HEK293 (cell line): ENCODE measurements at regions not wholly inside any gene's neighbourhood (a gene's known extent, or its start where the extent isn't known, plus 50 kb on each side); places are given as distances from the start of the nearest gene placed in this dataset.

Experiments
- CTCF ChIA-PET: fragments of 350-600 bp; formaldehyde crosslinking; extraction: SDS; loops from one replicate; lab custom pipeline; 2021; ENCODE audit warnings: antibody characterized with exemption; lab: Yijun Ruan, JAX
- POLR2A ChIA-PET: fragments of 300-600 bp; formaldehyde crosslinking; extraction: SDS; loops from one replicate; lab custom pipeline; 2020; ENCODE audit warnings: antibody characterized with exemption, inconsistent platforms; lab: Yijun Ruan, JAX
- H3K27ac ChIP-seq: fragments of 200-500 bp; sonication (Bioruptor generic); 2 replicates; pipeline ENCODE4 v1.5.1; 2014; ENCODE audit warnings: low read depth, low read length, control low read depth, inconsistent platforms; ENCODE audit errors: extremely low read depth
- H3K36me3 ChIP-seq, 2 experiments: fragments of 200-500 bp in 1 of 2; sonication (Bioruptor generic) in 1 of 2; 1 replicate in 1 of 2; 2 replicates in 1 of 2; pipeline ENCODE4 v1.5.1; 2014 to 2017; ENCODE audit warnings: inconsistent platforms in 2 of 2, low read length in 2 of 2; ENCODE audit not compliant: control insufficient read depth in 2 of 2, insufficient read depth in 1 of 2
- H3K4me1 ChIP-seq: fragments of 200-500 bp; sonication (Bioruptor generic); 2 replicates; pipeline ENCODE4 v1.5.1; 2014; ENCODE audit warnings: mild to moderate bottlenecking, low read length, inconsistent platforms; ENCODE audit not compliant: control insufficient read depth, insufficient read depth
- H3K4me3 ChIP-seq: 2 replicates; pipeline ENCODE4 v1.5.1; 2011; ENCODE audit warnings: low read depth, mild to moderate bottlenecking, control low read depth, low read length, moderate library complexity
- H3K9me3 ChIP-seq: fragments of 200-500 bp; sonication (Bioruptor generic); 2 replicates; pipeline ENCODE4 v1.5.1; 2014; ENCODE audit warnings: low read depth, low read length, inconsistent platforms; ENCODE audit not compliant: control insufficient read depth, insufficient read depth
- MZF1 ChIP-seq: fragments of 450-650 bp; formaldehyde crosslinking; IDR thresholded peaks from 2 replicates; pipeline ENCODE4 v1.5.1; 2017; ENCODE audit warnings: missing biosample characterization, missing genetic modification characterization, borderline replicate concordance
- OVOL3 ChIP-seq: fragments of 450-650 bp; formaldehyde crosslinking; IDR thresholded peaks from 2 replicates; pipeline ENCODE4 v1.5.1; 2016; ENCODE audit warnings: missing biosample characterization, missing genetic modification characterization
- ZBTB20 ChIP-seq: fragments of 450-650 bp; formaldehyde crosslinking; IDR thresholded peaks from 2 replicates; pipeline ENCODE4 v1.5.1; 2016; ENCODE audit warnings: missing biosample characterization, missing genetic modification characterization
- ZBTB21 ChIP-seq: fragments of 450-650 bp; formaldehyde crosslinking; IDR thresholded peaks from 2 replicates; pipeline ENCODE4 v1.5.1; 2017; ENCODE audit warnings: missing biosample characterization, missing genetic modification characterization
- ZBTB7A ChIP-seq: fragments of 450-650 bp; formaldehyde crosslinking; IDR thresholded peaks from 2 replicates; pipeline ENCODE4 v1.5.1; 2016; ENCODE audit warnings: low read depth, missing biosample characterization, missing genetic modification characterization
- ZFP37 ChIP-seq: fragments of 450-650 bp; formaldehyde crosslinking; IDR thresholded peaks from 2 replicates; pipeline ENCODE4 v1.5.1; 2016; ENCODE audit warnings: missing biosample characterization, missing genetic modification characterization
- ZNF140 ChIP-seq: fragments of 450-650 bp; formaldehyde crosslinking; IDR thresholded peaks from 2 replicates; pipeline ENCODE4 v1.5.1; 2016; ENCODE audit warnings: missing biosample characterization, missing genetic modification characterization
- ZNF16 ChIP-seq: fragments of 450-650 bp; formaldehyde crosslinking; IDR thresholded peaks from 2 replicates; pipeline ENCODE4 v1.5.1; 2016; ENCODE audit warnings: low read depth, missing biosample characterization, missing genetic modification characterization
- ZNF274 ChIP-seq, 2 experiments: fragments of 200-500 bp in 1 of 2; fragments of 450-650 bp in 1 of 2; sonication (Bioruptor generic) in 1 of 2; formaldehyde crosslinking in 1 of 2; IDR thresholded peaks; 2 replicates each; pipeline versions ENCODE4 v1.5.1 to v1.6.1; 2014 to 2016; ENCODE audit warnings: borderline replicate concordance in 1 of 2, inconsistent platforms in 1 of 2, low read length in 1 of 2, missing biosample characterization in 1 of 2, missing genetic modification characterization in 1 of 2
- ZNF354C ChIP-seq: fragments of 450-650 bp; formaldehyde crosslinking; IDR thresholded peaks from 2 replicates; pipeline ENCODE4 v1.5.1; 2016; ENCODE audit warnings: missing biosample characterization, missing genetic modification characterization, low read depth, borderline replicate concordance
- ZNF501 ChIP-seq: fragments of 450-650 bp; formaldehyde crosslinking; IDR thresholded peaks from 2 replicates; pipeline ENCODE4 v1.5.1; 2016; ENCODE audit warnings: missing biosample characterization, missing genetic modification characterization
- ZNF510 ChIP-seq: fragments of 450-650 bp; formaldehyde crosslinking; IDR thresholded peaks from 2 replicates; pipeline ENCODE4 v1.5.1; 2018; ENCODE audit warnings: mild to moderate bottlenecking, missing genetic modification characterization, missing biosample characterization; ENCODE audit not compliant: insufficient replicate concordance
- ZNF521 ChIP-seq: fragments of 450-650 bp; formaldehyde crosslinking; IDR thresholded peaks from 2 replicates; pipeline ENCODE4 v1.5.1; 2017; ENCODE audit warnings: missing biosample characterization, mild to moderate bottlenecking, missing genetic modification characterization
- ZNF658 ChIP-seq: fragments of 450-650 bp; formaldehyde crosslinking; IDR thresholded peaks from 2 replicates; pipeline ENCODE4; 2016; ENCODE audit warnings: missing biosample characterization, missing genetic modification characterization
- ZNF777 ChIP-seq: fragments of 450-650 bp; formaldehyde crosslinking; IDR thresholded peaks from 2 replicates; pipeline ENCODE4 v1.5.1; 2017; ENCODE audit warnings: missing biosample characterization, missing genetic modification characterization, borderline replicate concordance
- ZSCAN16 ChIP-seq: fragments of 450-650 bp; formaldehyde crosslinking; IDR thresholded peaks from 2 replicates; pipeline ENCODE4 v1.5.1; 2016; ENCODE audit warnings: missing biosample characterization, missing genetic modification characterization
- ZXDB ChIP-seq: fragments of 450-650 bp; formaldehyde crosslinking; IDR thresholded peaks from 2 replicates; pipeline ENCODE4 v1.5.1; 2016; ENCODE audit warnings: missing biosample characterization, missing genetic modification characterization
- TF ChIP-seq, protein P1 (sequence below): fragments of 450-650 bp; formaldehyde crosslinking; IDR thresholded peaks from 2 replicates; pipeline ENCODE4 v1.5.1; 2017; ENCODE audit warnings: missing biosample characterization, missing genetic modification characterization
- TF ChIP-seq, protein P2 (sequence below): fragments of 450-650 bp; formaldehyde crosslinking; IDR thresholded peaks from 2 replicates; pipeline ENCODE4 v1.5.1; 2016; ENCODE audit warnings: missing biosample characterization, missing genetic modification characterization
- TF ChIP-seq, protein P3 (sequence below): fragments of 450-650 bp; formaldehyde crosslinking; IDR thresholded peaks from 2 replicates; pipeline ENCODE4 v1.5.1; 2016; ENCODE audit warnings: missing biosample characterization, missing genetic modification characterization

DNA sequence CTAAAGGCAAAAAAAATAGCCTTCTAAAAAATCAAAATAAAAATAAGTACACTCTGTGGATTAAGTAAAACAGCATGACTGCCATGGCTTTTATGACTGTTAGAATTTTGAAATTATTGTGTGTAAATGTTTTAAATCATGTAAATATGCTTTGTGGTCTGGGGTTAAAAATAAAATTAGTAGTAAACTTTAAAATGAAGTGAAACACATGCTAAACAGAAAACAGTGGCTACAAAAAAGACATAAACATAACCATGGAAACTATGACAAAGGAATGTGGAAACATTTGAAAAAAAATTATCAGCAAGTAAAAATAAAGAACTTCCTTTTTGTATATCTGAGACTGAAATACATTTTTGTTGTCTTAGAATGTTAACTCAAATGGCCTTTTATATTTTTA, 134.5 kb upstream of the SPEF2 start:
- no peak for TF ChIP-seq ZSCAN16 (tag by site-specific recombination)
- TF ChIP-seq ZNF658 (tag by site-specific recombination): no peak
- no peak for TF ChIP-seq ZBTB7A (tag by site-specific recombination)
- TF ChIP-seq ZNF140 (tag by site-specific recombination): no peak
- Histone ChIP-seq H3K36me3 (no peaks in the 10 kb centered on the region), H3K4me1 (peaks cover 25% of the 10 kb centered on the region), H3K27ac (no peak overlapping the region), H3K4me3 (no peak overlapping the region), H3K9me3 (no peaks in the 10 kb centered on the region)
- POLR2A ChIA-PET: no interaction called here
- CTCF ChIA-PET: interaction anchor here (0.6 kb wide), 1 partner anchor 340 kb away, joined by 3 read pairs; no protein-coding TSS in a partner anchor

DNA sequence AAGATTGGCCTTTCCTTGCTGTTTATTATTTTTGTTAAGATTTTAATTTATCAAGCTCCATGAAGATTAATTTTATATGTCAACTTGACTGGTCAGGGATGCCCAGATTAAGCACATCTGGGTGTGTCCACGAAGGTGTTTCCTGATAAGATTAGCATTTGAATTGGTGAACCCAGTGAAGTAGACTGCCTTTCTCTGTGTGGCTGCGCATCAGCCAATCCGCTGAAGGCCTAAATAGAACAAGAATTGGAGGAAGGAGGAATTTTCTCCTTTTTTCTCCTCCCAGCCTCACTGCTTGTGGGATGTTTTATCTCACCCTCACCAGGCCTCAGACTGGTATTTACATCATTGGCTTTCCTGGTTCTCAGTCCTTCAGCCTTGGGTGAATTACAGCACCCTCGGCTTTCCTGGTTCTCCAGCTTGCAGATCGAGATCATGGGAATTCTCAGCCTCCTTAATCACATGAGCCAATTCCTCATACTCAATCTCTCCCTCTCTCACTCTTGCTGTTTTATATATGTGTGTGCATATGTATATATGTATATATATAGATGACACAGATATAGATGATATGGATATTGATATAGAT, 135.4 kb upstream of the SPEF2 start:
- Histone ChIP-seq H3K27ac (no peak overlapping the region), H3K4me1 (peaks cover 18% of the 10 kb centered on the region), H3K4me3 (no peak overlapping the region), H3K9me3 (no peaks in the 10 kb centered on the region), H3K36me3 (no peaks in the 10 kb centered on the region)
- POLR2A ChIA-PET: no interaction called here
- TF ChIP-seq ZNF274 (IDR thresholded peaks at IDR 0.05; ENCODE audit: low read length) (no peak), ZNF274 (tag by site-specific recombination; IDR thresholded peaks at IDR 0.05; ENCODE audit: borderline replicate concordance) (no peak)
- CTCF ChIA-PET: interaction anchor here (0.6 kb wide), 1 partner anchor 167 kb away, joined by 3 read pairs; no protein-coding TSS in a partner anchor

DNA sequence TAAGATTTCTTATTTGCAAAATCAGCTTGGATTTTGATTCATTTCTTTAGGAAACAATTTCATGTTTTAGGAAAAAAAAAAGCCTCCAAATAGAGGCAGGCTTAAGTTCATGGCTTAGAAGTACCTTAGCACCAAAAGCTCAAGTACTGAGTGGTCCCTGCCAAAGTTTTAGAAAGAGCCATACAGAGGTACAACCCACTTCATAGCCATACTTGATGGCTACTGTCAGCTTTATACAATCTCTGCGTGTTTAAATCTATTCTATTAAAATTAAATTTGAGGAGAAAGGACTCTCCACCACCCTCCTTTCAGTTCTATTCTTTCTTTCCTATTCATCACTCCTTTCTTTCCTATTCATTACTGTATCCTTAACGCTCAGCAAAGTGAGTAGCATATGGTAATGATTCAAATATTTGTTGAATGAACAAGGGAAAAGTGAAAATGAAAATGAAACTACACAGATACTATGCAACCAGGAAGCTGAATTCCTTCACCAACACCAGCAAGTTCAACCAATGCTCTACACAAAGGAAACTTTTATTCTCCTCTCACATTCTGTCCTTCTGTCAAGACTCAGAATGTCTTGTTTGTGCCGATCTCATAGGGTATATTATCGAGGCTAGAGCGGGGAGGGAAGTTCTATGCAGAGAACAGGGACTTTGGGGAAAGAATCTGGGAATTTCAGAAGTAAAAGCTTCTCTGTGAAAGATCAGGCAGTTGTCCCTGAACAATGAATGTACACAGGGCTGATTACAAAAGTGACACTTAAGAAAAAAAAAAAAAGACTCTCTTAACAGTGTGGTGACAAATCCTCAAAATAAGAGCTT, 138.6 kb upstream of the SPEF2 start:
- H3K4me3 ChIP-seq: no peak overlapping the region
- POLR2A ChIA-PET: no interaction called here
- CTCF ChIA-PET: interaction anchor here (1.0 to 1.4 kb wide), 2 partner anchors 9 to 43 kb away, joined by 3 to 4 read pairs; no protein-coding TSS in a partner anchor

DNA sequence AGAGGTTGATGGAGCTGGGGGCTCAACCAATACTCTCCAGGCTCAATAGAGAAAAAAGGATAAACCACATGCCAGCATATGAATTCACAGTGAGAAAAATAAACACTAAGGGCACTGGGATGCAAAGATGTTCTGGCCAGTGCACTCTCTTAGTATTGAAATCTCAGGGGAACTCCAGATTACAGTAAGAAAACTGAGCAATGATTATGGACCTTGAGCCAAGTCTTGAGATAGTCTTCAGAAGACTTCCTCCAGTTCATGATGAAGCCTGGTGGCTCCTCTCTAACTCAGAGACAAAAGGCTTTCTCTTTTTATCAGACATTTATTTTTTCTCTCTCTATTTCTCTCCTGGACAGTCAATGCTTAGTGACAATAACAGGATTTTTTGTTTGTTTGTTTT, 139.8 kb upstream of the SPEF2 start:
- CTCF ChIA-PET: no interaction called here
- POLR2A ChIA-PET: no interaction called here
- Histone ChIP-seq H3K9me3 (no peaks in the 10 kb centered on the region), H3K4me3 (no peak overlapping the region), H3K4me1 (peaks cover 7% of the 10 kb centered on the region; the same call in 1 of the 2 replicates), H3K27ac (no peak overlapping the region), H3K36me3 (no peaks in the 10 kb centered on the region)
- TF ChIP-seq ZXDB (tag by site-specific recombination): no peak
- TF ChIP-seq ZNF16: no peak
- TF ChIP-seq, protein P1, sequence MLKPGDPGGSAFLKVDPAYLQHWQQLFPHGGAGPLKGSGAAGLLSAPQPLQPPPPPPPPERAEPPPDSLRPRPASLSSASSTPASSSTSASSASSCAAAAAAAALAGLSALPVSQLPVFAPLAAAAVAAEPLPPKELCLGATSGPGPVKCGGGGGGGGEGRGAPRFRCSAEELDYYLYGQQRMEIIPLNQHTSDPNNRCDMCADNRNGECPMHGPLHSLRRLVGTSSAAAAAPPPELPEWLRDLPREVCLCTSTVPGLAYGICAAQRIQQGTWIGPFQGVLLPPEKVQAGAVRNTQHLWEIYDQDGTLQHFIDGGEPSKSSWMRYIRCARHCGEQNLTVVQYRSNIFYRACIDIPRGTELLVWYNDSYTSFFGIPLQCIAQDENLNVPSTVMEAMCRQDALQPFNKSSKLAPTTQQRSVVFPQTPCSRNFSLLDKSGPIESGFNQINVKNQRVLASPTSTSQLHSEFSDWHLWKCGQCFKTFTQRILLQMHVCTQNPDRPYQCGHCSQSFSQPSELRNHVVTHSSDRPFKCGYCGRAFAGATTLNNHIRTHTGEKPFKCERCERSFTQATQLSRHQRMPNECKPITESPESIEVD (tag by site-specific recombination): no peak
- TF ChIP-seq ZNF501 (tag by site-specific recombination): no peak
- no peak for TF ChIP-seq ZNF521 (tag by site-specific recombination)
- no peak for TF ChIP-seq ZNF354C (tag by site-specific recombination)
- TF ChIP-seq ZNF777 (tag by site-specific recombination): no peak
- no peak for TF ChIP-seq MZF1 (tag by site-specific recombination)
- no peak for TF ChIP-seq ZNF510 (tag by site-specific recombination)
- TF ChIP-seq OVOL3: no peak
- TF ChIP-seq, protein P2, sequence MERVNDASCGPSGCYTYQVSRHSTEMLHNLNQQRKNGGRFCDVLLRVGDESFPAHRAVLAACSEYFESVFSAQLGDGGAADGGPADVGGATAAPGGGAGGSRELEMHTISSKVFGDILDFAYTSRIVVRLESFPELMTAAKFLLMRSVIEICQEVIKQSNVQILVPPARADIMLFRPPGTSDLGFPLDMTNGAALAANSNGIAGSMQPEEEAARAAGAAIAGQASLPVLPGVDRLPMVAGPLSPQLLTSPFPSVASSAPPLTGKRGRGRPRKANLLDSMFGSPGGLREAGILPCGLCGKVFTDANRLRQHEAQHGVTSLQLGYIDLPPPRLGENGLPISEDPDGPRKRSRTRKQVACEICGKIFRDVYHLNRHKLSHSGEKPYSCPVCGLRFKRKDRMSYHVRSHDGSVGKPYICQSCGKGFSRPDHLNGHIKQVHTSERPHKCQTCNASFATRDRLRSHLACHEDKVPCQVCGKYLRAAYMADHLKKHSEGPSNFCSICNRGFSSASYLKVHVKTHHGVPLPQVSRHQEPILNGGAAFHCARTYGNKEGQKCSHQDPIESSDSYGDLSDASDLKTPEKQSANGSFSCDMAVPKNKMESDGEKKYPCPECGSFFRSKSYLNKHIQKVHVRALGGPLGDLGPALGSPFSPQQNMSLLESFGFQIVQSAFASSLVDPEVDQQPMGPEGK (tag by site-specific recombination): no peak
- no peak for TF ChIP-seq ZBTB21 (tag by site-specific recombination)
- TF ChIP-seq, protein P3, sequence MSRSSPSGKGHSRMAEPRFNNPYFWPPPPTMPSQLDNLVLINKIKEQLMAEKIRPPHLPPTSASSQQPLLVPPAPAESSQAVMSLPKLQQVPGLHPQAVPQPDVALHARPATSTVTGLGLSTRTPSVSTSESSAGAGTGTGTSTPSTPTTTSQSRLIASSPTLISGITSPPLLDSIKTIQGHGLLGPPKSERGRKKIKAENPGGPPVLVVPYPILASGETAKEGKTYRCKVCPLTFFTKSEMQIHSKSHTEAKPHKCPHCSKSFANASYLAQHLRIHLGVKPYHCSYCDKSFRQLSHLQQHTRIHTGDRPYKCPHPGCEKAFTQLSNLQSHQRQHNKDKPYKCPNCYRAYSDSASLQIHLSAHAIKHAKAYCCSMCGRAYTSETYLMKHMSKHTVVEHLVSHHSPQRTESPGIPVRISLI: no peak

More for the DNA sequence above, 138.6 kb upstream of the SPEF2 start:
- Histone ChIP-seq H3K27ac (no peak overlapping the region), H3K36me3 (no peaks in the 10 kb centered on the region), H3K9me3 (no peaks in the 10 kb centered on the region), H3K4me1 (peaks cover 7% of the 10 kb centered on the region; the same call in 1 of the 2 replicates)
- TF ChIP-seq ZFP37 (no peak), ZBTB20 (tag by site-specific recombination) (peak; percentile 33; the same call in 1 of the 2 replicates)
